LNCaP clone FGC (cell line): ENCODE measurements at regions not wholly inside any gene's neighbourhood (a gene's known extent, or its start where the extent isn't known, plus 50 kb on each side); places are given as distances from the start of the nearest gene placed in this dataset.

Experiments used
- DNase-seq: peaks from one replicate; pipeline ENCODE4 v3.0.0-alpha.2; 2011; ENCODE audit warnings: low read depth
- H3K4me3 ChIP-seq: 2 replicates; pipeline ENCODE4 v1.5.1; 2011; ENCODE audit warnings: mild to moderate bottlenecking, low read depth, low read length, control low read depth
- CTCF ChIP-seq: IDR thresholded peaks from 2 replicates; pipeline ENCODE4 v1.5.1; 2012; ENCODE audit warnings: mild to moderate bottlenecking; ENCODE audit not compliant: control insufficient read depth, insufficient read depth; ENCODE audit errors: extremely low read depth

GRCh38 chr6:137767911-137768690, 99.0 kb upstream of the TNFAIP3 start:
- no peak for TF ChIP-seq CTCF
- no peak for DNase-seq

DNA sequence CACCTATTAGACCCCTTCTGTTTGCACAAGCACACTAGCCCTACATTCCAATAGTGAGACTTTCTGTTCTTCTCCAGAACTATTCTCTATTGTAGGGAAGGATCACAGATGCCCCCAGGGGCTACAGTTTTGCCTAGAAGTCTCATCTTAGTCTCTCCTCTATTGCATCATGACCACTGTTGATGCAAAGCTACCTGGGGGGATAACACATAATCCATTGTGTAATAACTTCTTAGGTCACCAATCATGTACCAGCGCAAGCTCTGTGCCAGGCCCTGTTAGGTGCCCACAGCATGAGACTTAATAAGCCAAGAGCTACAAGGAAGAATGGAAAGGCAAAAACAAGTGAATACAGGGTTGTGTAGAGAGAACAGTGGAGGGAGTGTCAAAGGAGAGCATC, 98.1 kb upstream of the TNFAIP3 start:
- H3K4me3 ChIP-seq = no peak overlapping the region
- TF ChIP-seq CTCF = no peak
- no peak for DNase-seq

More at GRCh38 chr6:137767911-137768690, 99.0 kb upstream of the TNFAIP3 start:
- no peak overlapping the region for H3K4me3 ChIP-seq

GRCh38 chr6:137769797-137770362, 97.2 kb upstream of the TNFAIP3 start:
- no peak for TF ChIP-seq CTCF
- no peak for DNase-seq
- H3K4me3 ChIP-seq = no peak overlapping the region

GRCh38 chr6:137772541-137773250, 94.4 kb upstream of the TNFAIP3 start:
- H3K4me3 ChIP-seq = no peak overlapping the region
- TF ChIP-seq CTCF = no peak
- DNase-seq = no peak

DNA sequence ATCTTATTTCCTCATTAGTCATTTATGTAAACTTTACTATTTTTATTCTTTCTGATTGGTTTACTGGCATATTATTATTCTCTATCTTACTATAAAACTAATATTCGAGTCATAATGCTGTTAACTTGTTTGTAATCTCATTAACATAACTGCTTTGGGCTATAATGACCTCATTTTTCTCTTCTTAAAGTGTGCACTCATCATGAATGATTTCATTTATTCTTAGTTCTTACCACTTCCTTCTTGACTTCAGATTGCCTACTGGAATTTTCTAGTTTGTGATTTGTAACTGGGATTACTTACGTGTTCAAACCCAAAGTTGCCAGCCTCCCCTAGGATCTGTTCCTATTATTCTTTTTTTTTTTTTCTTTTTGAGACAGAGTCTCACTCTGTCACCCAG, 91.8 kb upstream of the TNFAIP3 start:
- TF ChIP-seq CTCF = no peak
- no peak for DNase-seq
- no peak overlapping the region for H3K4me3 ChIP-seq

DNA sequence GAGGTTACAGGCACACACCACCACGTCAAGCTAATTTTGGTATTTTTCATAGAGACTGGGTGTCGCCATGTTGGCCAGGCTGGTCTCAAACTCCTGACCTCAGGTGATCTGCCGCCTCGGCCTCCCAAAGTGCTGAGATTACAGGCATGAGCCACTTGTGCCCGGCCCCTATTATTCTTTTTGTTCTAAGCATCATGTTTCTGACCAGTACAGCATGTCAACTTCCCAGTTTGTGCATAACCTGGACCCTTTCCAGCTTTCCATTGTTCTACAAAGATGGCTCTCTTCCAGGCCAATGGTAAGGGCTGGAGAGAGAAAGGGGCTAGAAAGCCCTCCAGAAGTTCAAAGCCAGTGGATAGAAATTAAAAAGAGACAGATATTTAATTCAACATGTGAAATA, 91.3 kb upstream of the TNFAIP3 start:
- TF ChIP-seq CTCF = no peak
- DNase-seq = no peak
- no peak overlapping the region for H3K4me3 ChIP-seq
